ENCODE measurements at regions not wholly inside any gene's neighbourhood (a gene's known extent, or its start where the extent isn't known, plus 50 kb on each side); places are given as distances from the start of the nearest gene placed in this dataset.

- TF ChIP-seq EZH2 (IDR thresholded peaks at IDR 0.05), result no peak
- TF ChIP-seq POLR2AphosphoS5 (IDR thresholded peaks at IDR 0.05; ENCODE audit: borderline replicate concordance, low read depth, low read length), result no peak
Measured at GRCh38 chr3:95240395-95240794, 1177.5 kb downstream of the NSUN3 start.

Data from SK-N-MC (cell line).